ENCODE measurements at regions not wholly inside any gene's neighbourhood (a gene's known extent, or its start where the extent isn't known, plus 50 kb on each side); places are given as distances from the start of the nearest gene placed in this dataset.

DNA sequence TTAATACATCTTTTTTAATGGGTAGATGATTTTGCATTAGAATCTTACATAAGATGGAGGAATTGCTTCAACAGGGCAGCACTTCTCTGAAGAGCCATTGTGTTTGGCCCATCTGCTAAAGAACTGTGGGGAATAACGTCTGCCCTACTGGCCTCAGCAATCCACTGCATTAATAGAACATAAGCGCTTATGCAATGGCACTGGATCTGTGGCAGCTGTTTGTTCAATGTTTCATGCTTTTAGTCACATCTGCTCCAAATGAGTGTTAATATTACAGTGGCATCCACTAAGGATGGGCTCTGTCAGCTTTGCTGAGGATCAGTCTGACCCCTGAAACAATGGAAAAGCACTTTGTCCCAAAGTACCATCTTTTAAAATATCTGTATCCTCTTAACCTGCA lies 279.0 kb upstream of the GK2 start:
- H3K27ac ChIP-seq (ENCODE audit: low read depth in 2 of 2, low read length in 1 of 2), result no peak overlapping the region
- H3K9me3 ChIP-seq, result no peaks in the 10 kb centered on the region
- H3F3A ChIP-seq (replicated peaks; ENCODE audit: insufficient read depth), result no peaks in the 10 kb centered on the region
- H3K9ac ChIP-seq, result no peak overlapping the region
- TF ChIP-seq RXRA (IDR thresholded peaks at IDR 0.05; ENCODE audit: borderline replicate concordance, low read depth), result no peak
- no peak for TF ChIP-seq NFIC (IDR thresholded peaks at IDR 0.05; ENCODE audit: borderline replicate concordance)
- no peak for TF ChIP-seq GATA2 (CRISPR knock-in tag; IDR thresholded peaks at IDR 0.05)
- TF ChIP-seq EP300 (IDR thresholded peaks at IDR 0.05; ENCODE audit: borderline replicate concordance in 1 of 2, low read depth in 1 of 2, low read length in 1 of 2), result no peak
- no peak for TF ChIP-seq TCF12 (IDR thresholded peaks at IDR 0.05)
- TF ChIP-seq MEF2A (IDR thresholded peaks at IDR 0.05; ENCODE audit: borderline replicate concordance, low read depth), result no peak
- TF ChIP-seq YY1 (IDR thresholded peaks at IDR 0.05; ENCODE audit: low read depth), result no peak
- no peak for TF ChIP-seq TAF1 (IDR thresholded peaks at IDR 0.05; ENCODE audit: borderline replicate concordance, low read depth, low read length)
- TF ChIP-seq, protein P1, sequence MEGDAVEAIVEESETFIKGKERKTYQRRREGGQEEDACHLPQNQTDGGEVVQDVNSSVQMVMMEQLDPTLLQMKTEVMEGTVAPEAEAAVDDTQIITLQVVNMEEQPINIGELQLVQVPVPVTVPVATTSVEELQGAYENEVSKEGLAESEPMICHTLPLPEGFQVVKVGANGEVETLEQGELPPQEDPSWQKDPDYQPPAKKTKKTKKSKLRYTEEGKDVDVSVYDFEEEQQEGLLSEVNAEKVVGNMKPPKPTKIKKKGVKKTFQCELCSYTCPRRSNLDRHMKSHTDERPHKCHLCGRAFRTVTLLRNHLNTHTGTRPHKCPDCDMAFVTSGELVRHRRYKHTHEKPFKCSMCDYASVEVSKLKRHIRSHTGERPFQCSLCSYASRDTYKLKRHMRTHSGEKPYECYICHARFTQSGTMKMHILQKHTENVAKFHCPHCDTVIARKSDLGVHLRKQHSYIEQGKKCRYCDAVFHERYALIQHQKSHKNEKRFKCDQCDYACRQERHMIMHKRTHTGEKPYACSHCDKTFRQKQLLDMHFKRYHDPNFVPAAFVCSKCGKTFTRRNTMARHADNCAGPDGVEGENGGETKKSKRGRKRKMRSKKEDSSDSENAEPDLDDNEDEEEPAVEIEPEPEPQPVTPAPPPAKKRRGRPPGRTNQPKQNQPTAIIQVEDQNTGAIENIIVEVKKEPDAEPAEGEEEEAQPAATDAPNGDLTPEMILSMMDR (IDR thresholded peaks at IDR 0.05), result no peak
- no peak for TF ChIP-seq NRF1 (IDR thresholded peaks at IDR 0.05; ENCODE audit: low read depth, low read length)
- no peak overlapping the region for H3K4me2 ChIP-seq
- no peaks in the 10 kb centered on the region for H3K27me3 ChIP-seq (ENCODE audit: insufficient read depth)
- no peak for DNase-seq
- POLR2A ChIA-PET, result no interaction called here
- no peaks in the 10 kb centered on the region for H3K36me3 ChIP-seq (replicated peaks in 1 of 2; ENCODE audit: control insufficient read depth in 1 of 2, insufficient read depth in 2 of 2, low read length in 1 of 2)
- CTCF ChIA-PET, result no interaction called here
- H3K4me3 ChIP-seq (ENCODE audit: low read depth in 2 of 2, low read length in 1 of 2), result no peak overlapping the region
- H3K79me2 ChIP-seq (ENCODE audit: insufficient read depth), result no peaks in the 10 kb centered on the region
- H3K9me2 ChIP-seq, result no peaks in the 10 kb centered on the region
- H2AFZ ChIP-seq (ENCODE audit: low read depth), result no peak overlapping the region
- no peaks in the 10 kb centered on the region for H4K20me1 ChIP-seq (ENCODE audit: insufficient read depth)
- no peaks in the 10 kb centered on the region for H3K4me1 ChIP-seq (ENCODE audit: control insufficient read depth in 1 of 2, insufficient read depth in 2 of 2, low read depth in 1 of 2, low read length in 1 of 2)
- WGBS (ENCODE audit: low lambda C conversion rate), result 81% methylated on average over 2 of the region's 2 CpGs

GRCh38 chr4:79685542-79685941 lies 277.5 kb upstream of the GK2 start:
- Histone ChIP-seq H3K79me2 (ENCODE audit: insufficient read depth) (no peaks in the 10 kb centered on the region), H3F3A (replicated peaks; ENCODE audit: insufficient read depth) (no peaks in the 10 kb centered on the region), H3K9me3 (no peaks in the 10 kb centered on the region), H3K27me3 (ENCODE audit: insufficient read depth) (no peaks in the 10 kb centered on the region), H4K20me1 (ENCODE audit: insufficient read depth) (no peaks in the 10 kb centered on the region), H3K9me2 (no peaks in the 10 kb centered on the region), H2AFZ (ENCODE audit: low read depth) (no peak overlapping the region), H3K36me3 (replicated peaks in 1 of 2; ENCODE audit: control insufficient read depth in 1 of 2, insufficient read depth in 2 of 2, low read length in 1 of 2) (no peaks in the 10 kb centered on the region), H3K4me1 (ENCODE audit: control insufficient read depth in 1 of 2, insufficient read depth in 2 of 2, low read depth in 1 of 2, low read length in 1 of 2) (no peaks in the 10 kb centered on the region), H3K4me3 (ENCODE audit: low read depth in 2 of 2, low read length in 1 of 2) (no peak overlapping the region), H3K27ac (ENCODE audit: low read depth in 2 of 2, low read length in 1 of 2) (no peak overlapping the region), H3K4me2 (no peak overlapping the region), H3K9ac (no peak overlapping the region)
- DNase-seq, result no peak
- CTCF ChIA-PET, result no interaction called here
- WGBS (ENCODE audit: low lambda C conversion rate), result 68% methylated on average over 2 of the region's 2 CpGs
- POLR2A ChIA-PET, result no interaction called here
- TF ChIP-seq GABPA (IDR thresholded peaks at IDR 0.05; ENCODE audit: low read depth) (no peak), RXRA (IDR thresholded peaks at IDR 0.05; ENCODE audit: borderline replicate concordance, low read depth) (no peak), POLR2AphosphoS5 (IDR thresholded peaks at IDR 0.05; ENCODE audit: low read depth, low read length) (no peak), EZH2phosphoT487 (IDR thresholded peaks at IDR 0.05; ENCODE audit: borderline replicate concordance, low read depth) (no peak), SIN3A (IDR thresholded peaks at IDR 0.05; ENCODE audit: borderline replicate concordance, low read depth, low read length) (no peak), EP300 (IDR thresholded peaks at IDR 0.05; ENCODE audit: borderline replicate concordance in 1 of 2, low read depth in 1 of 2, low read length in 1 of 2) (no peak), ELF1 (IDR thresholded peaks at IDR 0.05) (no peak), NFIC (IDR thresholded peaks at IDR 0.05; ENCODE audit: borderline replicate concordance) (no peak), FOXJ3 (CRISPR knock-in tag; IDR thresholded peaks at IDR 0.05) (no peak), RAD21 (IDR thresholded peaks at IDR 0.05; ENCODE audit: low read length) (no peak), MXI1 (IDR thresholded peaks at IDR 0.05; ENCODE audit: low read depth, low read length) (no peak), ZBTB33 (IDR thresholded peaks at IDR 0.05; ENCODE audit: borderline replicate concordance, low read depth) (no peak)
- TF ChIP-seq, protein P1 (IDR thresholded peaks at IDR 0.05), result no peak
- TF ChIP-seq, protein P2, sequence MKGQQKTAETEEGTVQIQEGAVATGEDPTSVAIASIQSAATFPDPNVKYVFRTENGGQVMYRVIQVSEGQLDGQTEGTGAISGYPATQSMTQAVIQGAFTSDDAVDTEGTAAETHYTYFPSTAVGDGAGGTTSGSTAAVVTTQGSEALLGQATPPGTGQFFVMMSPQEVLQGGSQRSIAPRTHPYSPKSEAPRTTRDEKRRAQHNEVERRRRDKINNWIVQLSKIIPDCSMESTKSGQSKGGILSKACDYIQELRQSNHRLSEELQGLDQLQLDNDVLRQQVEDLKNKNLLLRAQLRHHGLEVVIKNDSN (IDR thresholded peaks at IDR 0.05; ENCODE audit: borderline replicate concordance, low read depth), result no peak
- TF ChIP-seq, protein P3, sequence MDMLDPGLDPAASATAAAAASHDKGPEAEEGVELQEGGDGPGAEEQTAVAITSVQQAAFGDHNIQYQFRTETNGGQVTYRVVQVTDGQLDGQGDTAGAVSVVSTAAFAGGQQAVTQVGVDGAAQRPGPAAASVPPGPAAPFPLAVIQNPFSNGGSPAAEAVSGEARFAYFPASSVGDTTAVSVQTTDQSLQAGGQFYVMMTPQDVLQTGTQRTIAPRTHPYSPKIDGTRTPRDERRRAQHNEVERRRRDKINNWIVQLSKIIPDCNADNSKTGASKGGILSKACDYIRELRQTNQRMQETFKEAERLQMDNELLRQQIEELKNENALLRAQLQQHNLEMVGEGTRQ (IDR thresholded peaks at IDR 0.05; ENCODE audit: borderline replicate concordance, low read depth, low read length), result no peak

All from SK-N-SH (cell line).